ENCODE measurements at regions not wholly inside any gene's neighbourhood (a gene's known extent, or its start where the extent isn't known, plus 50 kb on each side); places are given as distances from the start of the nearest gene placed in this dataset.

GRCh38 chr10:132468216-132468615 is 69.4 kb upstream of the INPP5A start:
- TF ChIP-seq, protein P1, sequence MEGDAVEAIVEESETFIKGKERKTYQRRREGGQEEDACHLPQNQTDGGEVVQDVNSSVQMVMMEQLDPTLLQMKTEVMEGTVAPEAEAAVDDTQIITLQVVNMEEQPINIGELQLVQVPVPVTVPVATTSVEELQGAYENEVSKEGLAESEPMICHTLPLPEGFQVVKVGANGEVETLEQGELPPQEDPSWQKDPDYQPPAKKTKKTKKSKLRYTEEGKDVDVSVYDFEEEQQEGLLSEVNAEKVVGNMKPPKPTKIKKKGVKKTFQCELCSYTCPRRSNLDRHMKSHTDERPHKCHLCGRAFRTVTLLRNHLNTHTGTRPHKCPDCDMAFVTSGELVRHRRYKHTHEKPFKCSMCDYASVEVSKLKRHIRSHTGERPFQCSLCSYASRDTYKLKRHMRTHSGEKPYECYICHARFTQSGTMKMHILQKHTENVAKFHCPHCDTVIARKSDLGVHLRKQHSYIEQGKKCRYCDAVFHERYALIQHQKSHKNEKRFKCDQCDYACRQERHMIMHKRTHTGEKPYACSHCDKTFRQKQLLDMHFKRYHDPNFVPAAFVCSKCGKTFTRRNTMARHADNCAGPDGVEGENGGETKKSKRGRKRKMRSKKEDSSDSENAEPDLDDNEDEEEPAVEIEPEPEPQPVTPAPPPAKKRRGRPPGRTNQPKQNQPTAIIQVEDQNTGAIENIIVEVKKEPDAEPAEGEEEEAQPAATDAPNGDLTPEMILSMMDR (IDR thresholded peaks at IDR 0.05), result no peak
- TF ChIP-seq POLR2A (IDR thresholded peaks at IDR 0.05), result no peak

Data from breast epithelium (tissue), 3 donors.